ENCODE measurements at regions not wholly inside any gene's neighbourhood (a gene's known extent, or its start where the extent isn't known, plus 50 kb on each side); places are given as distances from the start of the nearest gene placed in this dataset.

DNA sequence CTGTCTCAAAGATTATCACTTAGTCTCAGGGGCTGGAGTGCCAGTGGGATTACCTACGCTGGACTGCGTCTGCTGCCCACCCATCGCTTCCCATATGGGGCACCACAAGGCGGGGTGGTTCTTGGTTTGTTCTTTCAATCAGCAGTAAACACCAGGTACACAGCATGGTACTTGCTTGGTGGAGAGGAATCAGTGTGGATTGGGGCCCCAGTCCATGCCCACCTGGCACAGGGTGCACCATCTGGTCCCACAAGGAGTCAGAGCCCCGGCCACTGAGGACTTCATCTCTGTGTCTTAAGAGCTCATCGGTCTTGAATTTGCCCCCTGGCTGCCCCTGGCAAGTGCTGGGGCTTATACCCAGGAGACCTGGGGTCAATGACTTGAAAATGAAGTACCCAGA is 96.2 kb downstream of the GLI2 start:
- TF ChIP-seq, protein P1, sequence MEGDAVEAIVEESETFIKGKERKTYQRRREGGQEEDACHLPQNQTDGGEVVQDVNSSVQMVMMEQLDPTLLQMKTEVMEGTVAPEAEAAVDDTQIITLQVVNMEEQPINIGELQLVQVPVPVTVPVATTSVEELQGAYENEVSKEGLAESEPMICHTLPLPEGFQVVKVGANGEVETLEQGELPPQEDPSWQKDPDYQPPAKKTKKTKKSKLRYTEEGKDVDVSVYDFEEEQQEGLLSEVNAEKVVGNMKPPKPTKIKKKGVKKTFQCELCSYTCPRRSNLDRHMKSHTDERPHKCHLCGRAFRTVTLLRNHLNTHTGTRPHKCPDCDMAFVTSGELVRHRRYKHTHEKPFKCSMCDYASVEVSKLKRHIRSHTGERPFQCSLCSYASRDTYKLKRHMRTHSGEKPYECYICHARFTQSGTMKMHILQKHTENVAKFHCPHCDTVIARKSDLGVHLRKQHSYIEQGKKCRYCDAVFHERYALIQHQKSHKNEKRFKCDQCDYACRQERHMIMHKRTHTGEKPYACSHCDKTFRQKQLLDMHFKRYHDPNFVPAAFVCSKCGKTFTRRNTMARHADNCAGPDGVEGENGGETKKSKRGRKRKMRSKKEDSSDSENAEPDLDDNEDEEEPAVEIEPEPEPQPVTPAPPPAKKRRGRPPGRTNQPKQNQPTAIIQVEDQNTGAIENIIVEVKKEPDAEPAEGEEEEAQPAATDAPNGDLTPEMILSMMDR (IDR thresholded peaks at IDR 0.05; ENCODE audit: low read depth, low read length) = no peak
- TF ChIP-seq, protein P2, sequence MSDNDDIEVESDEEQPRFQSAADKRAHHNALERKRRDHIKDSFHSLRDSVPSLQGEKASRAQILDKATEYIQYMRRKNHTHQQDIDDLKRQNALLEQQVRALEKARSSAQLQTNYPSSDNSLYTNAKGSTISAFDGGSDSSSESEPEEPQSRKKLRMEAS (IDR thresholded peaks at IDR 0.05; ENCODE audit: low read depth, low read length) = no peak
- no peak for TF ChIP-seq MYC (IDR thresholded peaks at IDR 0.05; ENCODE audit: low read depth, low read length)
- TF ChIP-seq POLR2A (IDR thresholded peaks at IDR 0.05; ENCODE audit: extremely low read depth, insufficient read length) = no peak
- no peak overlapping the region for H3K4me3 ChIP-seq (ENCODE audit: low read depth, low read length)
- DNase-seq (ENCODE audit: low read depth) = no peak

DNA sequence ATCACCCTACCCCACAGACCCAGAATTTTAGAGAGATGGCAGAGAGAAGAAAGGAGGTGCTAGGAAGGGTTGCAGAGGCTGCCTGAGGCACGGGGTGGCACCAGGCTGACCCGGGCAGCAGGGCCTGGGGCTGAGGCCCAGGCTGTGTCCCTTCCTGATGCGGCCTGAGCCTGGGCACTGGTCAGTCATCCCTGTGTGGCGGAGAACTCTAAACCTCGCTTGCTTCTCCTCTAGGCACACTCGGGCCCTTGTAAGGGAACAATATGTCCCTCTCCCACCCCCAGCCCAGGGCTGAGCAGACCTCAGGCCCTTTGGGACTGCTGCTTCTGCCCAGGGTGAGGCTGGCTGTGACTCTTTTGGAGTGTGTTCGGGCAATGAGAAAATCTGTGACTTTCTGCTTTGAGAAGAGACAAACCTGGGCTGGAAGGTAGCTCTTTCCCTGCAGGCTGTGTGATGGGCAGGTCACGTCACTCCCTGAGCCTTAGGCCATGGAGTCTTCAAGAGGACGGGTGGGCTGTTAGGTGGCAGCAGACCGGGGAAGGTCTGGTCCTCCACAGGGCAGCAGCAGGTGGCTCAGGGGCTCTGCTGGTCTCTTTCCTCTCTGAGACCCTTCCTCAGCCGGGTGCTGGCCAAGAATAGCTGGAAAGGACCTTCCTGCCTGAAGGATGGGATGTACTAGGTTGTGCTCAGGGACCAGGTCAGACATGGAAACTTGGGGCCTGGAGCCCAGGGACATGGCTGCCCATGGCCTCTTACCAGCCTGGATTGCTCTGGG is 96.8 kb downstream of the GLI2 start:
- TF ChIP-seq MYC (IDR thresholded peaks at IDR 0.05; ENCODE audit: low read depth, low read length) (no peak), POLR2A (IDR thresholded peaks at IDR 0.05; ENCODE audit: extremely low read depth, insufficient read length) (no peak)
- TF ChIP-seq, protein P2 (IDR thresholded peaks at IDR 0.05; ENCODE audit: low read depth, low read length) = no peak
- TF ChIP-seq, protein P1 (IDR thresholded peaks at IDR 0.05; ENCODE audit: low read depth, low read length) = no peak
- DNase-seq (ENCODE audit: low read depth) = no peak
- no peak overlapping the region for H3K4me3 ChIP-seq (ENCODE audit: low read depth, low read length)

DNA sequence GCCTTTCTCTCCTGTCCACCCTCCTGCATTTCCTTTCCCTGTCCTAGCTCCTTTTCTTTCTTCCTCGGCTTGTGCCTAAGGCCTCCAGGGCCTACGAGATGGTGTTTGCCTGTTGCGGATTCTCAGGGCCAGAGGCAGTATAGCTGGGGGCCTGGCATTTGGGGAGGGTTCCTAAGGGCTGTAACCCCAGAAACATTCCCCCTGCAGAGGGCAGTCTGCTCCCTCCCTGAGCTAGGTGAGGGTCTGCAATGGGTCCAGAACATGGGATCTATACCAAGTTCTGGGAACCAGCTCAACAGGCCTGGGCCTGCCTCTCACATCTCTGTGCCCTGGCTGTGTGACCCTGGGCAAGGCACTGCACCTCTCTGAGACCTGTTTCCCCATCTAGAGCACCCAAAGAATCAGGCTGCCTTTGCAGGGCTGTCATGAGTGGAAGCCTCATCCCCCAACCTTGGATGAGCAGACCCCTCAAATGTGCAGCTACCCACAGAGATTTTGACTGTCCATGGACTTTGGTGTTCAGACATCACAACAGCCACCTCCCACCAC is 97.5 kb downstream of the GLI2 start:
- H3K4me3 ChIP-seq (ENCODE audit: low read depth, low read length) = no peak overlapping the region
- TF ChIP-seq MYC (IDR thresholded peaks at IDR 0.05; ENCODE audit: low read depth, low read length) = no peak
- TF ChIP-seq, protein P1 (IDR thresholded peaks at IDR 0.05; ENCODE audit: low read depth, low read length) = peak; percentile 7
- DNase-seq (ENCODE audit: low read depth) = no peak

DNA sequence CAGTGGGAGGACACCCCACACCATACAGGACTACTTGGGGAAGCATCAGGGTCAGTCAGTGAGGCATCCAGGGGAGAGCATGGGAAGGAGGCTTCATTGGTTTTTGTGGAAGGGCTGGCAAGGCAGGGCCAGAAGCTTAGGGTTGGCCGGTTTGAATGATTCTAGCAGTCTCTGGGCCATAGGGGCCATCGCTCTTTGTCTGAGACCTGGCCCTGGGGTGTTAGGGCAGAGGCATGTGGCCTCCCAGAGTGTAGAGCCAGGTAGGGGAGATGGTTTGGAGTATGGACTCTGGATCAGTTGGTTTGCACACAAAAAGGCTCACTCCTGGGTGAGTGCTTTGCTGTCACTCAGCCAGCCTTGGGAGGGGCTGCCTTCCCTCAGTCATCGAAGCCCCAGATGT is 98.5 kb downstream of the GLI2 start:
- no peak for DNase-seq (ENCODE audit: low read depth)
- TF ChIP-seq MYC (IDR thresholded peaks at IDR 0.05; ENCODE audit: low read depth, low read length) (no peak), POLR2A (IDR thresholded peaks at IDR 0.05; ENCODE audit: extremely low read depth, insufficient read length) (no peak)
- TF ChIP-seq, protein P2 (IDR thresholded peaks at IDR 0.05; ENCODE audit: low read depth, low read length) = no peak
- TF ChIP-seq, protein P1 (IDR thresholded peaks at IDR 0.05; ENCODE audit: low read depth, low read length) = no peak
- no peak overlapping the region for H3K4me3 ChIP-seq (ENCODE audit: low read depth, low read length)

DNA sequence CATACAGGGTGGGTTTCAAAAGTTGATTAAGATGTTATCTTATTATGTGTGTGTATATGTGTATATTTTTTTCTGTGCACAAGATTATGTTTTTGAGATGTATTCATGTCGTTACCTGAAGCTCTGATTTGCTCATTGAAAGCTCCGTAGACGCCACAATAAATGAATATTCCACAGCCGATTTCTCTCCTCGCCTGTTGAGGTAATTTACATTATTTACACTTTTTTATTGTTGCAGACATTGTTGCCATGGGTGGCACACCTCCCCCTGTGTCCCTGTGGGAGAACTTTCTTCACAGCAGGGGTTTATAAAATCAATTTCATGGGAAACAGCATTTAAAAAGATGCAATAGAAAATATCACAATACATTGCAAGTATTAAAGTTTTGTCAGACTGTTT is 100.6 kb downstream of the GLI2 start:
- no peak overlapping the region for H3K4me3 ChIP-seq (ENCODE audit: low read depth, low read length)
- no peak for DNase-seq (ENCODE audit: low read depth)
- TF ChIP-seq MYC (IDR thresholded peaks at IDR 0.05; ENCODE audit: low read depth, low read length) (no peak), POLR2A (IDR thresholded peaks at IDR 0.05; ENCODE audit: extremely low read depth, insufficient read length) (no peak)
- TF ChIP-seq, protein P2 (IDR thresholded peaks at IDR 0.05; ENCODE audit: low read depth, low read length) = no peak
- TF ChIP-seq, protein P1 (IDR thresholded peaks at IDR 0.05; ENCODE audit: low read depth, low read length) = no peak

Measured in NB4 (cell line).